GM21723 (cell line): ENCODE measurements at regions not wholly inside any gene's neighbourhood (a gene's known extent, or its start where the extent isn't known, plus 50 kb on each side); places are given as distances from the start of the nearest gene placed in this dataset.
"Not testable (repeated sequence)": the region's sequence is repeated elsewhere in the genome, so short reads cannot be mapped to it uniquely, and the experiment has no call there.

Experiments used
- ATAC-seq: cut with Tn5 transposase; IDR thresholded peaks from one replicate; pipeline ENCODE4 v1.9.1; 2021; ENCODE audit warnings: mild to moderate bottlenecking, moderate library complexity; ENCODE audit not compliant: unreplicated experiment

DNA sequence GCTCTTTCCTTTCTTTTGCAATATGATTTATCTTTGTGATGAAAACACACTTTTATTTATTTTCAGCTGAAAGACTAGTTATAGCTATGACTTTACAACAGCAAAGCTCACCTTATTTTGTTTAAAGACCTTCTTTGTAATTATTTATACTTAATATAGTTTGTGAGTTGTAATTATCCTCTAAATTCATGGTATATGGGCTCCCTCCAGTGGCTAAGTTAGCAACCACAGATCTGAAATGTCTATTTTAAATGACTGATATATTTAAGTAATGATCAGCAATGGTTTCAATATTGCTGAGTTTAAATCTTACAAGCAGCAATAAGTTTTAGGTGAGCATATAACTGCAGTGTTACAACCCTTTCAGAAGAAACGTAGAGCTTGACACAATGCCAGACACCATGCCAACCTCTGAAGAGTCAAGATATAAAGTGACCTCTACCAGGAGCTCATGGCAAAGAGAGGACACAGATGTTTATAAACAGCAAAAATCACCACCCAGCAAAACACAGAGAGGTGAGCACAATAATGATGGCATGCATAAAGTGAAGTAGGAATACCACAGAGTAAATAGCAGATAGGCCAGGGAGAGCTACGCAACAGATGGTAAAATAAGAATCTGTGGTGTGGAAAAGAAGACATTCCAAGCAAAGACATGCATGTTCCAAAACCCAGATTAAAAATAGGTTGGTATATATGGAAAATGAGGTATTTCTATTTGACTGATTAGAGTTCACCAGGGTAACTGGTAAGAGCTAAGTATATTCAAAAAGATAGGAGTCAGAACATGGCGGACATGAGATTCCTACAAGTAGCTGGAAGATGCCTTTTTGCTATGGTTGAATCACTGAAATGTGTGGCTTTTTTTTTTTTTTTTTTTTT, 143.7 kb upstream of the ZNF385D start:
- no peak for ATAC-seq

DNA sequence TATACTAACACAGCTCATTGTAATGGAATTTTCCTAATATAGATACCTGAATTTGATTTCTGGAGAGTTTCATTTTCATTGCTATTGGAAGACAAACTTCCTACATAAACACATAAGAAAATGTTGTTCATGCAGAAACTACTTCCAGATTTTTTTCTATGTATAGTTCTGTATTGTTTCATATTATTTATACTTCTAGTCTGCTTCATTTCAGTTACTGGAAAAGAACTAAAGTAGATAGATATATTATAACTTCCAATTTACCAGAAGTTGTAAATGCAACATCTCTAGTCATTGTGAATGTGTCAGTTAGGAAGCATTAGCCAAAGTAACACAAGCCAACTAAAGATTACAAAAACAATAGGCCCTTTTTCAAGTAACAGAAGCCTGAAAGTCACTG, 147.3 kb upstream of the ZNF385D start:
- ATAC-seq: no peak

DNA sequence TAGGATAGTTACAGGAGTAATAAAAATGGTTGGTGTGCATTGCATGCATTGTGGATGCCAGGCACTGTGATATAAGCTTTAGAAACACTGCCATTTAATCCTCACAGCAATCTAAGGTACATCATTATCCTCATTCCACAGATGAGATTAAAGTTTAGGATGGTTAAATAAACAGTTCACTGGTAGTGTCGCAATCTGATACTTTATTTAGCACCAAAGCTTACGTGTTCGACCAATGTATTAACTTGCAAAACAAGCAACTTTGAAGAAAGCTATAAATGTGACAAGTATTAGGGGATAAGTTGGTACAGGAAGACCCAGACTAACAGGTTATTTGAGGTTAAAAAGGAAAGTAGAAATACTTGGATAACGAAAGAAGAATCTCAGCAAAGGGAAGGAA, 150.5 kb upstream of the ZNF385D start:
- no peak for ATAC-seq

DNA sequence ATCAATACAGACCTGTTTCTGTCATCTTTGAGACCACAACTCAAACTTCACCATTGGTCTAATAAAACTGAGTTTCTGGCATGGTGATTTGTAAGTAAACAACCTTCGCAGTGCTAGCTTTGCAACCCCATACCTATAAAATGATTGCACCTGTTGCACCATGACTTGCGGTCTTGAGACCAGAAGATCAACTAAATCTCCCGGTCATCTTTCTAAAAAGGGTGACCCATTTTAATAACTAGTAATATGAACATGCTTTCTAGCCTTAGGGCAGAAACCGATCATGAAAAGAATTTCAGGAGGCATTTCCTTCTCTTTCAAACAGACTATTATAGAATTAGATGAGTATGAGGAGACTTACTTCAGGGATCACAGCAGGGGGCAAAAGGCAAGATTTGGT, 151.9 kb upstream of the ZNF385D start:
- no peak for ATAC-seq

DNA sequence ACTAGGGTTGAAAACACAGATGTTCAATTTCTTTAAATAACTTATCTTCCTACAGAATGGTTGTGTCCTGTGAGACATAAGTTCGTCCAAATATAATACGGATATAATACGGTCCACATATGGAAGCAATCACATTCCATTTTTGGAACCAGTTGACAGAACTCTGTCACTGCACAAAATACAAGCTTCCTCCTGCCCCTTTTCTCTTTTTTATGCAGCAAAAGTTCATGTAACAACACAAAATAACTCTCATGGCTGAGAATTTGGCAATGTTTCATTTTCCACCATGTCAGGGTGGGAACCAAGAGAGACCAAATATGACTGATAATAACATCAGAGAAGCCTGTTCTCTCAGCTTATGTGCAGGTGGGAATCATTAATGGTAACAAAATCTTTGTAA, 158.1 kb upstream of the ZNF385D start:
- no peak for ATAC-seq

DNA sequence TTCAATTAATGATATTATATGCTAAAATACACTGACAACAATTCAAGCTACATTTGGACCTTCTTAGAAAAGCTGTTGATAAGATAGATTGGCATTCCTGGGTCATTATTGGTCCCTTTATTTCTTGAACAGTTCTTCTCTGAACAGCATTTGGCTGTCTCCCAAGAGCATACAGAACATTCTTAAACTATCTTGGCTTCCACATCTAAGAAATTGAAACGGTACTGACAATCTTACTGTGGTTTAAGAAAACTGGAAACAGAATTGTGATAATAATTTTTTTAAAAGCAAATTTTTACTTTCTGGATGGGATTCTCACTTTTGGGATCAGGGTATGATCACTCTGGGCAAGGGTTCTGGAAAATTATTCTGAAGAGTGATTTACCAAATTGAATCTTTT, 161.7 kb upstream of the ZNF385D start:
- no peak for ATAC-seq

DNA sequence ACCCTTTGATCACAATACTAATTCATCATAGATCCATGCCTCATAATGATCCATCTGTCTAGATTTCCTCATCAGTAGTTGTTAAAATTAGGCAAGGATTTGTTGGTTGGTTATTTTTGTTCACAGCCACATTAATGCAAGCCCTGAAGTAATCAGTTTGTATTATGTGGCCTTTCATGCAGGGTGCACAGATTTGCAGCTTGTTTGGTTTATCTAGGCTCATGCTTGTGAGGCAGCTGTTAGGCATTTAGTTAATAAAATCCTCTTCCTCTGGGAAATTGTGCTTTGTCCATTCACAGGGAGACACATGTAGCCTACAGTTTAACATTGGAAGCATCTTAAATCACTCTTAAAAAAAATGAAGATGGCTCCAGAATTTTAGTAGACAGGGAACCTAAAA, 162.8 kb upstream of the ZNF385D start:
- ATAC-seq: no peak

DNA sequence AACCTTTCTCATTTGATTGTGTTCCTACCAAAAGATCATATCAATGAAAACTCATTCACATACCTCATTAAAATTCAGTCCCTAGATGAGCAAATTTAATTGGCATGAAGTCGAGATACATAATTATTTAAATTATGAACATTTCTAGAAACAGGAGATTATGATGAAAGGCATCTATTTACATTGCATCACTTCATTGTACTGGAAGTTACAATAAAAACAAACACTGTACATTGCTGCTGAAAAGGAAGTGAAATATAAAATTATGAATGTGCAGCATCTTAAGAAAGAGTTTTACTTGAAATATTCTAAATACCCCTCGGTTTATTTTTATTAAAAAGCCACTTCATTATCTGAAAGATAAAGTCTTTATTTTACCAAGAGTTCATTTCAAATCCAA, 163.4 kb upstream of the ZNF385D start:
- no peak for ATAC-seq

DNA sequence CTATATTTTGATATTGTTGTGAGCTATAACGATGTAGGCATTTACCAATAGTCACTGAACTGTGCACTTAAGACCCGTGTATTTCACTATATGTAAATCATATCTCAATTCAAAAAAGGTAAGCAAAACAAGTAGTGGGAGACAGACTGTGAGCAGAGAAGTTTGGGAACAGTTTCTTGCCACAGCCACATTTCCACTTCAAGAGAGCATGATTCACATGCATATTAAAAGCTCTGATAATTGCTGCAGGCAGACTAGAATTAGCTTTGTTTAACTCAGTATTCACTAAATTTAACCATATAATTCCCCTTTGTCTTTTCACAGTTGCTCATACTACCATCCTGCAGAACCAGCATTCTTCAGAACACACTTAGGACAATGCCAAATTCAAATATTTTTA, 168.4 kb upstream of the ZNF385D start:
- no peak for ATAC-seq

DNA sequence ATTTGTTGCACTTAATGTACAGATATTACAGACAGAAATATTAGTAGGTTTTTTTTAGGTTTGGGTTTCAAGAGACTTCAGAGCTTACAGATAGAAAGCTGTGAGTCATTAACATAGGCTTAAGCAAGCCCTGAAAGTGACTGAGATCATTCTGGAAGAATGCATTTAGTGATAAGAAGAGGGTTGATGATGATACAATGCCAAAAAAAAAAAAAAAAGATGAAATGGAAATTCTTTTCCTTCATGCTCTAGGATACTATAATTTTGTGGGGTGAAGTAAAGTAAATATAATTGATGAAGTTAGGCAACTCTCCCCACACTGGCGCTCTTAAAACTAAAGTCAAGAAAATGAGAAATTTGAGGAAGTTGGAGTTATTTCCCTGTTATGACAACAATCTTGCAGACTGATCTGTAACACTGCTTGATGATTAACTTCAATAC, 169.4 kb upstream of the ZNF385D start:
- no peak for ATAC-seq

DNA sequence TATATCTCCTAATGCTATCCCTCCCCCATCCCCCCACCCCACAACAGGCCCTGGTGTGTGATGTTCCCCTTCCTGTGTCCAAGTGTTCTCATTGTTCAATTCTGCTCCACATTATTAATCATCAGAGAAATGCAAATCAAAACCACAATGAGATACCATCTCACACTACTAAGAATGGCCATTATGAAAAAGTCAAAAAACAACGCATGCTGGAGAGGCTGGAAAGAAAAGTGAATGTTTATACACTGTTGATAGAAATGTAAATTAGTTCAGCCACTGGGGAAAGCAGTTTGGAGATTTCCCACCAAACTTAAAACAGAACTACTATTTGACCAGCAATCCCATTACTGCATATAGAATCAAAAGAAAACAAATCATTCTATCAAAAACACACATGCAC, 172.1 kb upstream of the ZNF385D start:
- not testable (repeated sequence) for ATAC-seq

DNA sequence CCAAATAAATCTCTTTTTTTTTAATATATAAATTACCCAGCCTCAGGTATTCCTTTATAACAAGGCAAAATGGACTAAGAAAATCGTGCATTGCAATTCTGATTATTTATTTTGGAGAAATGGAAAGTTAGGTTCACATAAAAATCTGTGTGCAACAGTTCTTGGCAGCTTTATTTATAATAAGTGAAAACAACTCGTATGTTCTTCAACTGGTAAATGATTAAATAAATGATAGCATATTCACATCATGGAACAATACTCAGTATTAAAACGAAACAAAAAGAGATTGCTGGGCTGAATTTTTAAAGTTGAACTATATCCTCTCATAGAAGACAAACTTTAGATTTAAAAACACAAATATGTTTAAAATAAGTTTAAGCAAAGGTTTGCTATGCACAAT, 176.3 kb upstream of the ZNF385D start:
- ATAC-seq: no peak

DNA sequence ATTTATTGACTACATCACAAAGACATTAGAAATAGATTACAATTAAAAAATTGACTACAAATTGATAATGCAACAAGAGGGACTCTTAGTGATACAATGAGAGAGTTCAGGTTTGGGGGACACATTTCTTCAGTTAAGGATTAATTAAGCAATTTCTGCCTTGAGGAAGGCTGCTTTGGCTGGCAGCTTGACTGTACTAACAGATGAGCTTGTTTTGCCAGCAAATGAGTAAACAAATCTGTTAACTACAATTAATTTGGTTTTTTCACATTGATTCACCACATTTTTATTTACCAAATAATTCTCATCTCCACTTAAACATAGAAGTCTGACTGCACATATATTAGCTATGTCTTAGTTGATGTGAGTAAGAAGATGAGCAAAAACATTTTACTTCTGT, 183.6 kb upstream of the ZNF385D start:
- no peak for ATAC-seq

DNA sequence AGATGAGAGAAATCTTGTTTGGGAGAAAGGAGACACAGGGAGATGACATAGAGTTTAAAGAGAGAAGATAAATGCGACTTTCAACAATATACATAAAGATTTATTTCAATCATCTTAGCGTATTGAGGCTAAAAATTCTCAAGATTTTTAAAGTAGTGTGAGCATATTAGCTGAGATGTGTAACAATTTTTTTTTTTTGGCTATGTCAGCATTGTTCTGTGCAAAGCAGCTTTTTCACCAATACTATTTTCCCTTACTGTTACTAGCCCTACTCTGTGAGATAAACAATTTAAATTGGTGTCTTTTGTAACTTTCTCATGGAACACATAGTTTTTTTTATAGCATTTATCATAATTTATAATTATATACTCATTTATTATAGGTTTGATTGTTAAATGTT, 185.2 kb upstream of the ZNF385D start:
- no peak for ATAC-seq

DNA sequence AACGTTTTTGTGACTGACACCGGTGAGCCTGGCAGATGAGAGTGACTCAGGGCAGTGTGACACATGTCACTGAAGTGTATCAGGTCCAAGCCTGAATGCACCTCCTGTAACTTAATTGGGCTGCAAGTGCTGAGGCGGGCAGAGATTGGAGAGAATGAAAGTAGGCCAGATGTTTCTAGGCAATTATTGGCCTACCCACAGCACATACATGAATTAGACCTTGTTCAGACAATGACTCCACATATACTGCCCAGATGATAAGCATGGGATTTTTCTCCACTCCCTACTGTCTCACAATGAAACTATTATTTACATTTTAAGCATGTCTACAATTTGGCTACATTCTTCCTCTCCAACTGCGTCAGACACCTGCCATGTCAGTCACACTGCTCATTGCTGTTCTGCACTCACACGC, 187.3 kb upstream of the ZNF385D start:
- ATAC-seq: no peak

DNA sequence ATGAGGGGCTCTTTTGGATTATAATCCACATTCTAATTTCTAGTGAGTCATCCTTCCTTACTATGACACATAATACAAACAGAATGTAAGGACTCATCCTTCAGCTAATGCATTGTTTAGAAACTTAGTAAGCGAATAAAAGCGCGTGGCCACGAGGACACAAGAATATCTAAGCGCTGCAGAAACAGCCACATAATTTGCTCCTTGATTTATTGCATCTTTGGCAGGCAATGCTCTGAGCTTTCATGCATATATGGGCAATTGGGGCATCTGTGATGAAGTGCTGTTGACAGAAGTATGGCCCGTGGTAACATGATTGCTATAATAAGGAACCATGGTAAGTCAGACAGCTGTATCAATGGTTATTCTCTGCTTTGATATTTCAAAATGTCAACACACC, 191.3 kb upstream of the ZNF385D start:
- ATAC-seq: no peak

DNA sequence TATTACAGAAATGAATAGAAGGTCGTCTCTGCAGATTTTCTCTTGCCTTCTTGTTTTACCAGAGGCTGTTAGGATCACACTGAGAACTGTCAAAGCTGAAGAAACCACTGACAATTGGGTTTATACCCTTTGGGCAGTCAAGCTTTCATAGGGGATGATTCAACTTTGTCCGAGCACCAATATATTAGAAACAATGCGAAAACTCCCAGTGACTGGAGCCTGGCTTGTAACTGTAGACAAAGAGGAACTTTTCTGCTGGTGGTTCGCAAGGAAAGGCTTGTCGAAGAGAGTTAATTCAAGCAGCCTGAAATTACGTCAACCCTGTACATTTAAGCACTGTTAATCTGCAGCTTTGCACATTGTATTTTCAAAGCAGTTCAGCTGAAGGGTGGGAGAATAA, 193.2 kb upstream of the ZNF385D start:
- no peak for ATAC-seq

DNA sequence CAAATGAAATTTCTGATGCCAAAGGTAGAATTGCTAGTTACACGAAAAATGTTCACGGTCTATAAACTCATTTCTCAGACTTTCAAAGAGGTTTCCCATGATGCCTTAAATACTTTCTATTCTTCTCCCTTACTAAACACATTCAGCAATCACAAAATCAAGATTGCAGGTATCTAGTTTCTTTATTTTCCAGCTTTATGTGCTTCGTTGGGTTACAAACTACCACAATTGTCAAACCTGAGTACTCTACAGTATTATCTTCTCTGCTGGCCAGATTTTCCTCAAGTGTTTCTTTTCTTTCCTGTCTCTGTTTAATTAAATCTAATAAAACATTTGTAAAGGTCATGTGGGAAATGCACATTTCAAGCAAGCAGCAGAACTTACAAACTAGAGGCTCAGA, 201.8 kb upstream of the ZNF385D start:
- no peak for ATAC-seq

DNA sequence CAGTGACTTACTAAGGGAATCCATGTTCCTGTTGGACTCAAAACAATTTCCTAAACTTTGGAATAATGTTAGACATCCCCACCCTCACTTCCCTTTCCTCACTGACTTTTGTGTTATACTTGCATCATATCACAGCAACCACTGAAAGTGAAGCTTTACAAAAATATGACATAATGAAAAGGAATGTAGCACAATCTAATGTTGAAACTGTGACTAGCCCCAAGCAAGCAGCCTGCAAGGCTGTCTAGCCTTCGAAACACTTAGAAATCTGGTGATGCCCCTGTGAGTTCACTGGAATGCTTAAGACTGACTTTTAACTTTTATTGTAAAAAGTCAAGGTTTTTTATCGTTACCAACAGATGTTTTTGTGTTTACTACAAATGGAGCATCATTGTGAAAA, 203.7 kb upstream of the ZNF385D start:
- ATAC-seq: no peak

DNA sequence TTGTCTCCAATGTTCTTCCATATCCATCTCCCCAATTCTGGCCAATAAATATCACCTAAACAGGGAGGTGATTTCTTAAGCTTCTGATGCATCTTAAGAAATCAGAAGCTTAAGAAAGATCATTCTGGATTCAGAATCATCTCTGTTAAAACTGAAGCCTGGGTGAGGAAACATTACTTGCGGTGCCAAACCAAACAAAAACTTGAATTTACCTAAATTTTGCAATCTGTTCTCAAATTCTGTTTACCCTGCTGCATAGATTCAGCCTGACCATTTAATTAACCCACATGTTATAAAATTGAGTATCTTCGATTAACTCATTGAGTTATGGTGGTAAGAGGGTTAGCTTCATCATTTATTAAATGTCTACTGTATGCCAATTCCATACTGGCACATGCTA, 204.4 kb upstream of the ZNF385D start:
- no peak for ATAC-seq

DNA sequence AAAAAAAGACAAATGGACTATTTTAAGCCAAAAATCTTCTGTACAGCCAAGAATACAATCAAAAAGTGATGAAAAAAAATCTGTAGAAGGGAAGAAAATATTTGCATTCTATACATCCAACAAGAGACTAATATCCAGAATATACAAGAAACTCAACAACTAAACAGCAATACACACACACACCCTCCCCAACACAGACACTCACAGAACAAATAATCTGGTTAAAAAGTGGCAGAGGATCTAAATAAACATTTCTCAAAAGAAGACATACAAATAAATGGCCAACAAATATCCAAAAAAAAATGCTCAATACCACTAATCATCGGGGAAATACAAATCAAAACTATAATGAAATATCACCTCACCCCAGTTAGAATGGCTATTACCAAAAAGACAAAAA, 209.0 kb upstream of the ZNF385D start:
- ATAC-seq: no peak

DNA sequence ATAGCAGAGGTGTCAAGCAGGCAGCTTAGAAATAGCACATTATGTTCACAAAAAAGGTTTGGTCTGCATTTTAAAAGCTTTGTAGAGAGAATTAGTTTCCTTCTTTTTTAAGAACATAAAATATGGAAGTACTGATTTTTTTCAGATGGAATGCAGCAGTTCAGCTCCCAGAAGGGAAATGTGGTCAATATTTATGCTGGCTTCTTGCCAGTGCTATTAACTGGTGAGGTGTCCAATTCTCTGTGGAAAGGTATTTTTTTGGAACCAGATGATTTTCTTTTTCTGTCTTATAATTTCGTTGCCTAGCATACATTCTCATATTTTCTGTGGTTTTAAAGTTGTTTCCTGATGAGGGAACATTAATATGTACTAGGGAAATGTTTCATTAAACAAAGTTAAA, 211.4 kb upstream of the ZNF385D start:
- no peak for ATAC-seq

DNA sequence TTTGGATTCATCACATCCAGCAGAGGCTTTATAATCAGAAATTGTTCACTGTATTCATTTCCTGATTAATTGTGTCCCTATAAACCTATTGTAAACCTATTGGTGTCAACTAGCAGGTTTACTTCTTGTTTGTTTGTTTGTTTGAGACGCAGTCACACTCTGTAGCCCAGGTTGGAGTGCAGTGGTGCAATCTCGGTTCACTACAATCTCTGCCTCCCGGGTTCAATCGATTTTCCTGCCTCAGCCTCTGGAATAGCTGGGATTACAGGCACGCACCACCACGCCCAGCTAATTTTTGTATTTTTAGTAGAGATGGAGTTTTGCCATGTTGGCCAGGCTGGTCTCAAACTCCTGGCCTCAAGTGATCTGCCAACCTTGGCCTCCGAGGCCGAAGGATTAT, 215.4 kb upstream of the ZNF385D start:
- ATAC-seq: not testable (repeated sequence)
